ENCODE measurements at regions not wholly inside any gene's neighbourhood (a gene's known extent, or its start where the extent isn't known, plus 50 kb on each side); places are given as distances from the start of the nearest gene placed in this dataset.

- Histone ChIP-seq H3K4me3 (ENCODE audit: low read length) (no peak overlapping the region), H3K36me3 (ENCODE audit: control insufficient read depth in 2 of 3, insufficient read depth in 3 of 3, low read length in 3 of 3) (no peaks in the 10 kb centered on the region), H3K4me1 (ENCODE audit: control insufficient read depth in 2 of 2, insufficient read depth in 2 of 2, low read length in 2 of 2) (no peaks in the 10 kb centered on the region), H3K9me3 (ENCODE audit: control insufficient read depth in 2 of 3, low read length in 3 of 3) (no peaks in the 10 kb centered on the region), H3K27me3 (ENCODE audit: control insufficient read depth in 2 of 2, insufficient read depth in 2 of 2, low read length in 2 of 2) (no peaks in the 10 kb centered on the region), H3K27ac (ENCODE audit: low read depth, low read length) (no peak overlapping the region)
- H3K27ac Mint-ChIP-seq: no peak overlapping the region
- ATAC-seq: no peak
- intact Hi-C loops (cut with micrococcal nuclease): no loop called here
- DNase-seq: no peak
- no peaks in the 10 kb centered on the region for H3K4me1 Mint-ChIP-seq
- ChIA-PET POLR2A (no interaction called here), CTCF (no interaction called here)
- H3K27me3 Mint-ChIP-seq: peaks cover 0 to 43% (median 37%) of the 10 kb centered on the region in 5 donors
- H3K9me3 Mint-ChIP-seq: peaks cover 0 to 26% (median 8%) of the 10 kb centered on the region in 11 donors
- no peak overlapping the region for H3K4me3 Mint-ChIP-seq
- H3K36me3 Mint-ChIP-seq: no peaks in the 10 kb centered on the region
Measured at GRCh38 chr15:31925541-31925940, 104.8 kb upstream of the CHRNA7 start.

GRCh38 chr15:31930967-31931366 lies 99.3 kb upstream of the CHRNA7 start:
- no peaks in the 10 kb centered on the region for H3K36me3 ChIP-seq (ENCODE audit: control insufficient read depth in 2 of 3, insufficient read depth in 3 of 3, low read length in 3 of 3)
- peaks cover 2 to 46% (median 39%) of the 10 kb centered on the region in 5 donors for H3K27me3 Mint-ChIP-seq
- no peak overlapping the region for H3K27ac ChIP-seq (ENCODE audit: low read depth, low read length)
- H3K4me1 ChIP-seq (ENCODE audit: control insufficient read depth in 2 of 2, insufficient read depth in 2 of 2, low read length in 2 of 2): no peaks in the 10 kb centered on the region
- H3K9me3 ChIP-seq (ENCODE audit: control insufficient read depth in 2 of 3, low read length in 3 of 3): no peaks in the 10 kb centered on the region
- peaks cover 0 to 2% (median 0%) of the 10 kb centered on the region in 11 donors for H3K9me3 Mint-ChIP-seq
- no peak for ATAC-seq
- no peaks in the 10 kb centered on the region for H3K27me3 ChIP-seq (ENCODE audit: control insufficient read depth in 2 of 2, insufficient read depth in 2 of 2, low read length in 2 of 2)
- no peak overlapping the region for H3K4me3 Mint-ChIP-seq
- no peak for DNase-seq
- H3K36me3 Mint-ChIP-seq: no peaks in the 10 kb centered on the region
- no peak overlapping the region for H3K27ac Mint-ChIP-seq
- H3K4me1 Mint-ChIP-seq: no peaks in the 10 kb centered on the region
- H3K4me3 ChIP-seq (ENCODE audit: low read length): no peak overlapping the region
- POLR2A ChIA-PET: no interaction called here
- intact Hi-C loops (cut with micrococcal nuclease): no loop called here
- CTCF ChIA-PET: no interaction called here

GRCh38 chr15:31932576-31932975 lies 97.7 kb upstream of the CHRNA7 start:
- H3K9me3 Mint-ChIP-seq: no peaks in the 10 kb centered on the region
- H3K36me3 ChIP-seq (ENCODE audit: control insufficient read depth in 2 of 3, insufficient read depth in 3 of 3, low read length in 3 of 3): no peaks in the 10 kb centered on the region
- H3K9me3 ChIP-seq (ENCODE audit: control insufficient read depth in 2 of 3, low read length in 3 of 3): no peaks in the 10 kb centered on the region
- H3K4me3 ChIP-seq (ENCODE audit: low read length): no peak overlapping the region
- ChIA-PET POLR2A (no interaction called here), CTCF (no interaction called here)
- no peak for DNase-seq
- H3K4me1 Mint-ChIP-seq: no peaks in the 10 kb centered on the region
- H3K27me3 ChIP-seq (ENCODE audit: control insufficient read depth in 2 of 2, insufficient read depth in 2 of 2, low read length in 2 of 2): no peaks in the 10 kb centered on the region
- ATAC-seq: no peak
- no peaks in the 10 kb centered on the region for H3K4me1 ChIP-seq (ENCODE audit: control insufficient read depth in 2 of 2, insufficient read depth in 2 of 2, low read length in 2 of 2)
- H3K27ac ChIP-seq (ENCODE audit: low read depth, low read length): no peak overlapping the region
- no peak overlapping the region for H3K4me3 Mint-ChIP-seq
- no peaks in the 10 kb centered on the region for H3K36me3 Mint-ChIP-seq
- no peak overlapping the region for H3K27ac Mint-ChIP-seq
- H3K27me3 Mint-ChIP-seq: peaks cover 4 to 51% (median 33%) of the 10 kb centered on the region in 5 donors
- intact Hi-C loops (cut with micrococcal nuclease): no loop called here

- ATAC-seq (no peak), DNase-seq (no peak)
- no peaks in the 10 kb centered on the region for H3K27me3 ChIP-seq (ENCODE audit: control insufficient read depth in 2 of 2, insufficient read depth in 2 of 2, low read length in 2 of 2)
- Mint-ChIP-seq H3K36me3 (no peaks in the 10 kb centered on the region), H3K9me3 (peaks cover 0 to 6% (median 0%) of the 10 kb centered on the region in 11 donors), H3K27ac (no peak overlapping the region), H3K27me3 (peaks cover 4 to 52% (median 31%) of the 10 kb centered on the region in 5 donors), H3K4me3 (no peak overlapping the region), H3K4me1 (no peaks in the 10 kb centered on the region)
- no peaks in the 10 kb centered on the region for H3K9me3 ChIP-seq (ENCODE audit: control insufficient read depth in 2 of 3, low read length in 3 of 3)
- intact Hi-C loops (cut with micrococcal nuclease): no loop called here
- no peak overlapping the region for H3K4me3 ChIP-seq (ENCODE audit: low read length)
- CTCF ChIA-PET: no interaction called here
- H3K4me1 ChIP-seq (ENCODE audit: control insufficient read depth in 2 of 2, insufficient read depth in 2 of 2, low read length in 2 of 2): no peaks in the 10 kb centered on the region
- POLR2A ChIA-PET: no interaction called here
- no peaks in the 10 kb centered on the region for H3K36me3 ChIP-seq (ENCODE audit: control insufficient read depth in 2 of 3, insufficient read depth in 3 of 3, low read length in 3 of 3)
- H3K27ac ChIP-seq (ENCODE audit: low read depth, low read length): no peak overlapping the region
Measured at GRCh38 chr15:31934821-31935220, 95.5 kb upstream of the CHRNA7 start.

GRCh38 chr15:31953478-31953877 lies 76.8 kb upstream of the CHRNA7 start:
- peaks cover 5 to 33% (median 12%) of the 10 kb centered on the region in 11 donors for H3K9me3 Mint-ChIP-seq
- ChIA-PET POLR2A (no interaction called here), CTCF (no interaction called here)
- no peak overlapping the region for H3K4me3 Mint-ChIP-seq
- no peaks in the 10 kb centered on the region for H3K27me3 ChIP-seq (ENCODE audit: control insufficient read depth in 2 of 2, insufficient read depth in 2 of 2, low read length in 2 of 2)
- H3K27me3 Mint-ChIP-seq: peaks cover 0 to 52% (median 39%) of the 10 kb centered on the region in 5 donors
- H3K4me1 Mint-ChIP-seq: no peaks in the 10 kb centered on the region
- ATAC-seq (no peak), DNase-seq (no peak)
- H3K36me3 Mint-ChIP-seq: peaks cover 0 to 8% (median 0%) of the 10 kb centered on the region in 5 donors
- intact Hi-C loops (cut with micrococcal nuclease): no loop called here
- H3K4me3 ChIP-seq (ENCODE audit: low read length): no peak overlapping the region
- H3K36me3 ChIP-seq (ENCODE audit: control insufficient read depth in 2 of 3, insufficient read depth in 3 of 3, low read length in 3 of 3): no peaks in the 10 kb centered on the region
- no peaks in the 10 kb centered on the region for H3K4me1 ChIP-seq (ENCODE audit: control insufficient read depth in 2 of 2, insufficient read depth in 2 of 2, low read length in 2 of 2)
- H3K27ac Mint-ChIP-seq: no peak overlapping the region
- no peak overlapping the region for H3K27ac ChIP-seq (ENCODE audit: low read depth, low read length)
- H3K9me3 ChIP-seq (ENCODE audit: control insufficient read depth in 2 of 3, low read length in 3 of 3): peaks cover 0 to 17% (median 0%) of the 10 kb centered on the region in 3 experiments

- H3K4me1 Mint-ChIP-seq: no peaks in the 10 kb centered on the region
- H3K36me3 Mint-ChIP-seq: peaks cover 0 to 8% (median 0%) of the 10 kb centered on the region in 5 donors
- Histone ChIP-seq H3K4me3 (ENCODE audit: low read length) (no peak overlapping the region), H3K27ac (ENCODE audit: low read depth, low read length) (no peak overlapping the region), H3K27me3 (ENCODE audit: control insufficient read depth in 2 of 2, insufficient read depth in 2 of 2, low read length in 2 of 2) (no peaks in the 10 kb centered on the region), H3K4me1 (ENCODE audit: control insufficient read depth in 2 of 2, insufficient read depth in 2 of 2, low read length in 2 of 2) (no peaks in the 10 kb centered on the region), H3K36me3 (ENCODE audit: control insufficient read depth in 2 of 3, insufficient read depth in 3 of 3, low read length in 3 of 3) (no peaks in the 10 kb centered on the region), H3K9me3 (ENCODE audit: control insufficient read depth in 2 of 3, low read length in 3 of 3) (peaks cover 0 to 18% (median 0%) of the 10 kb centered on the region in 3 experiments)
- H3K4me3 Mint-ChIP-seq: no peak overlapping the region
- peaks cover 5 to 44% (median 18%) of the 10 kb centered on the region in 11 donors for H3K9me3 Mint-ChIP-seq
- CTCF ChIA-PET: no interaction called here
- POLR2A ChIA-PET: no interaction called here
- H3K27me3 Mint-ChIP-seq: peaks cover 0 to 52% (median 39%) of the 10 kb centered on the region in 5 donors
- DNase-seq (no peak), ATAC-seq (no peak)
- intact Hi-C loops (cut with micrococcal nuclease): no loop called here
- H3K27ac Mint-ChIP-seq: no peak overlapping the region
Measured at GRCh38 chr15:31954374-31955172, 75.7 kb upstream of the CHRNA7 start.

GRCh38 chr15:31955734-31956133 lies 74.6 kb upstream of the CHRNA7 start:
- Histone ChIP-seq H3K4me3 (ENCODE audit: low read length) (no peak overlapping the region), H3K27ac (ENCODE audit: low read depth, low read length) (no peak overlapping the region), H3K9me3 (ENCODE audit: control insufficient read depth in 2 of 3, low read length in 3 of 3) (peaks cover 0 to 28% (median 0%) of the 10 kb centered on the region in 3 experiments), H3K4me1 (ENCODE audit: control insufficient read depth in 2 of 2, insufficient read depth in 2 of 2, low read length in 2 of 2) (no peaks in the 10 kb centered on the region), H3K27me3 (ENCODE audit: control insufficient read depth in 2 of 2, insufficient read depth in 2 of 2, low read length in 2 of 2) (no peaks in the 10 kb centered on the region), H3K36me3 (ENCODE audit: control insufficient read depth in 2 of 3, insufficient read depth in 3 of 3, low read length in 3 of 3) (no peaks in the 10 kb centered on the region)
- intact Hi-C loops (cut with micrococcal nuclease): no loop called here
- POLR2A ChIA-PET: no interaction called here
- H3K4me1 Mint-ChIP-seq: no peaks in the 10 kb centered on the region
- no peak overlapping the region for H3K4me3 Mint-ChIP-seq
- peaks cover 5 to 54% (median 19%) of the 10 kb centered on the region in 11 donors for H3K9me3 Mint-ChIP-seq
- DNase-seq: no peak
- ATAC-seq: no peak
- H3K27me3 Mint-ChIP-seq: peaks cover 0 to 44% (median 38%) of the 10 kb centered on the region in 5 donors
- CTCF ChIA-PET: no interaction called here
- H3K36me3 Mint-ChIP-seq: peaks cover 0 to 8% (median 0%) of the 10 kb centered on the region in 5 donors
- H3K27ac Mint-ChIP-seq: no peak overlapping the region
